ENCODE measurements at regions not wholly inside any gene's neighbourhood (a gene's known extent, or its start where the extent isn't known, plus 50 kb on each side); places are given as distances from the start of the nearest gene placed in this dataset.

GRCh38 chr6:184161-184700 lies 108.1 kb upstream of the DUSP22 start:
- TF ChIP-seq FOXP2 (optimal IDR thresholded peaks at IDR 0.05; ENCODE audit: control extremely low read depth, extremely low read length, insufficient read depth) (no peak), POLR2AphosphoS5 (IDR thresholded peaks at IDR 0.05; ENCODE audit: borderline replicate concordance, low read depth, low read length) (no peak), EZH2 (IDR thresholded peaks at IDR 0.05) (no peak)

Measured in SK-N-MC (cell line).